Activated T-cell treated with anti-CD3 and anti-CD28 coated beads for 4 hours (primary cell): ENCODE measurements at regions not wholly inside any gene's neighbourhood (a gene's known extent, or its start where the extent isn't known, plus 50 kb on each side); places are given as distances from the start of the nearest gene placed in this dataset.

Experiments
- DNase-seq: peaks from one replicate; pipeline ENCODE4 v3.0.0-alpha.2; 2020

DNA sequence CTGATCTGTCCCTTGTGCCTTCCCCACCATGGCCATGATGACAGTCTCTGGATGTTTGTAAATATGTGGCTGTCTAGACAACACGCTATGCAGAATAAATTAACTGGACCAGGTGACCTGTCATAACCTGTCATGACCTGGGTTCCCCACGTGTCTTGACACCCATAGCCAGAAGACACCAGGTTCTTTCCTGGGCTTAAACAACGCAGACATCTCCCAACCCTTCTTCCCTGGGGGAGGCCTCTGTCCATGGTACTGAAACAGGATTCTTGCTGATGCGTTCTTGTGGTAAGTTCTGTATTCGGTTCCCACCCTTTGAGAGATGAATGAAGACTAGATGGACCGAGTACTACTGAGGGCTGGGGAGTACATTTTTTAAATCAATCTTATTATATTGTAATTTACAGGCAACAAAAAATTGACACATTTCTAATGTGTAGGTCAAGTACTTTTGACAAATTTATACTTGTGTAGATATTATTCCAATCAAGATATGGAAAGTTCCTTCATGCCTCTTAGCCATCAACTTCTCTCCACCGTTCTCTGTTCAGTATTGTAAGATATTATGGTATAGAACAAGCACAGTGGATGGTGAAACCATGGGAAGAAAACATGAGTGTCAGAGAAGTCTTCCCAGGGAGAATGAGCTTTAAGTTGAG is 738.8 kb downstream of the PTPRU start:
- DNase-seq: no peak

DNA sequence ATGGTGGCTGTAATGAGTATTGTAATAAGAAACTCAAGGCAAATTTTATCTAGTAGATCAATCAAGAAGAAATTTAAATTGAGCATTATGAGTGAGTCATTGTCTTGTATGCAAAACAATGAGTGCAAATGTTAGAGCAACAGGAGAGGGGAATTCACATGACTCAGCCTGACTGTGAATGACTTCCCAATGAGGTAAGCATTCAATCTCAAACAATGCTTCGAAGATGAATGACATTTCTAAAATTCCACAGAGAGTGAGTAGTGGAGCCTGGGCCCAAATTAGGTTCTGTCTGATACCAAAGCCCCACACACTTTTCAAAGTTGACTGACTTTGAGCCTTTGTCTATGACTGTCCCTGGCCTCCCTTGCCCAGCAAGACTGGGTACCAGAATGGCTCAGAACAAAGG is 738.0 kb downstream of the PTPRU start:
- DNase-seq: no peak

DNA sequence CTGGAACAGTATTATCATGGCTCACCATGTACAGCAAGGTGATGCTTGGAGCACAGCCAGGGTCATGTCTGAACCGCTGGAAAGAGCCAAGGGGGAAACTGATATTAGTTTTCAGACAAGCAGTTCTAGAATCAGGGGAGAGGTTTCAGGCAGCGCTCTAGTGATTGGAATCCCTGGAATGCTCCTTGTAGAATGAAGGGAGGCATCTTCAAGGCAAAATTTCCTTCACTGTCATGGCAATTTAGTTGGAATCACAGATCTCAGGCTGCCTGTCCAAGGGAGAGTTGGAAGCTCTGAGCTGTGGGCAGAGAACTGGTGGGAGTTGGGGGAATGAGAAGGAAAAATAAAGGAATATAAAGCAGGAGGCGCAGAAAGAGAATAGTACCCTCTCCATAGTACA is 737.1 kb downstream of the PTPRU start:
- no peak for DNase-seq

DNA sequence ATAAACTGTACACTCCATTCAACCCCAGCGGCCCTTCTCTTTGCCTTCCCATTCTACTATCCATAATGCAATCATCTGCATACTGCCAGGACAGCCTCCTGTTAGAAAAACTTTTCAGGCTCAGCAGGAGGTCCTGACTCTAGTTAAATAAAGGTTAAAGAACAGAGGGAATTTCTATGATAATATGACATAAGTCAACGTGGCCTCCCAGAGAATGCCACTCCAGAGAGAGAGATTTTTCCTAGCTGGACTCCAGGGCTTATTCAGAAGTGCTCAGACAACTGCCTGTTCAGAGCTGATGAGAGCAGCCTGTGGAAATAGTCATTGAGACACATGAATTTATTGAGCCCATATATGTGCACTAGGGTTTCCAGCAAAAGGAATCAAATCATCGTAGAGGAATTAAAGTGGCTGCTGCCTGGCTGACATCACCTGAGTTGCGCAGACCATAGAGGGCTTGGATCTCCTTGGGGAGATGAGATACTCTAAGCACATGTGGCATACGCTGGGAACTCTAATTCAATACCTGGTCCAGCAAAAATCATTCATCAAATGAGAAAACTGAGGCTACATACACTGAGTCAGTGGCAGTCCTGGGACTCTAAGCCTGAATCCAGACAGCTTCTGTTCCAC is 736.2 kb downstream of the PTPRU start:
- DNase-seq: no peak

DNA sequence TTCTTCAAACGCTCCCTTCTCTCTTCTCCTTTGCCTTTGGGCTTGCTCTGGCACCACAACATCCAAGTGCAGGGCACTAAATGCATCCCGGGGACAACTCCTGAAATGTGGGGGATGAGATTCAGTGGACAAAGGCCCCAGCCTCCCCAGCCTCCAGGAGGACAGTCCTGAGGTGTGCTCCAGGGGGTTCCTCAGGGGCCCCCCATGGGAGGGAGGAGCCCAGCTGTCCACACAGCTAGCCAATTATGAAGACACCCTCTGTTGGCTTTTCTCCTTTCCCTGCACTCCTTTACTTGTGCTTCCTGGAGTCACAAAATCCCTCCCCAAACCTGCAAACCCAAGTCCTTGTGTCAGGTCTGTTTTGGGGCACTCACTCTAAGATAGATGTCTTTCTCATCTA is 735.4 kb downstream of the PTPRU start:
- DNase-seq: no peak

DNA sequence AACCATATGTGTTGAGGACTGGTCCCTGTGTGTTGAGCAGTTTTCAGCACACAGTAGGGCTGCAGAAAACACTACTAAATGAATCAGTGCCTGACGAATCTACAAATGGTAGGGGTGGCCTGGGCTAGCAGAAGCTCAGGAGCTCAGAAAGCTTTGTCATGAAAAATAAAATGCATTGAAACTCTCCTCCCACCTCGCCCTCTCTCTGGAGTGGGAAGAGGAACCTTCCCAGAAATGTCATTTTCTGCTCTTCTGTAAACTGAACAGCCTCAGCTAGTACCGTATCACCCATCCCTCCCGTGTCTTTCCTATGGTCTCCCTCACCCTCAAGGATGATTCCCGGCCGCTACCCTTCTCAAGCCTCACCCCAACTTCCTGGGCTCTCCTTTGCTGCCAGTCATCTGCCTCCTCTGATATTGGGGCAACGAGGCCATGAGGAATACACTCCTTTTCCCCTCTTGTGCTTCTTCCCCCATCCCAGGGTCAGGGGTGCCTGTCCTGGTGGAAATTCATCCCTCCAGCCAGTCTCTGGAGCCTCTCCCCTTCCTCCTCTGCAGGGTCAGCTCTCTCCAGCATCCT is 734.5 kb downstream of the PTPRU start:
- no peak for DNase-seq

DNA sequence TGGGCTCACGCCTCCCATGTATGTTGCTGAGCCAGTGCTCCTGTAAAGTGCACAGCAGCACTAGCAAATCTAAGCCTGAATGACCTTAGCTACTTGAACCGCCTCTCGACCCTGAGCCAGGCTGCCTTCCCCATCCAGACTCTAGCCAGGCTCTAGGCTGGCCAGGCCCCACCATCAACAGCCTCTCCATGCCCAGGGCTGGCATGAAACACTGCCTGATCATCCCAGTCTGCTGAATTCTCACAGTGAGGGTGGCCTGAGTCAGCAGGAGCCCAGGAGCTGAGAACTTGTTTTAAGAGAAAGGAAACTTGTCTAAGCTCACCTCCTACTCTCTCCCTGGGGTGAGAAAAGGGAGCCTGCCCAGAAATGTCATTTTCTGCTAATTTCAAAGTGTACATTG is 733.3 kb downstream of the PTPRU start:
- no peak for DNase-seq

DNA sequence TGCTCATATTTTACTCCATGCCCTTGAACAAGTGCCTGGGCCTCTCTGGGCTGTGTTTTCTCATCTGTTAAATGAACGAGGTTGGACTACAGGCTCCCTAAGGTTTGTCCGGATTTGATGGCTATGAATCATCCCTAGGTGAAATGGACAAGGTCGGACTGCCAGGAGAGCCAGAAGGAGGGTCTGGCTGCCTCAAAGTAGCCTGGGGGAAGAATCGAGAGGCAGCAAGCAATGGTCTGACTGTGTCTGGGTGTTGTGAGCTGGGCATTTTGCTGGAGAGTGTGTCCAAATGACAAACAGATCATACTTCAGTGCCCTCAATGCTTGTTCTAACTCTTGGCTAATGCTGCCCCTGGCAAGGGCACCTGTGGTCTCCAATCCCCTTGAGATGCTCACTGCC is 730.9 kb downstream of the PTPRU start:
- no peak for DNase-seq

DNA sequence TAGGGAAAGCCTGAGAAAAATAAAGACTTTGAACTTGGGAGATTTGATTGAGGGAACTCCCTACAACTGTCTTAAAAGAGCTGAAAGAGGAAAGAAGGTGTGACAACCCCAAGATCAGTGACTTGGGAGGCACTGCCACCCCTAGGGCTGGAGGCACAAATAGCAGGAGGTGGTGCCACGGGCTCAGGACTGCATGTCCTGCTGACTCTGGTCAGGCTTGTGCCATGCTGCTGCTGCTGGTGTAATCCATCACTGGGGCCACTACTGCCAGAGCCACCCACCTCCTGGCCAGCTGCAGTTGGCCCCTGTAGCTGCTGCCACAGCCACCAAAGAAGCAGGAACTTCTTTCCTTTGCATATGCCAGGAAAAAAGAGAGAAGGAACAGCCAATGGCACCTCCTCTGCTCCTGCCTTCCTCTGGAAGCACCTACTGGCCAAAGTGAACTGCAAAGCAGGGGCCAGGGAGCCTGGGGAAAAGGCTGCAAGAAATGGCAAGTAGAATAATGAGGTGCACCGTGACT is 730.3 kb downstream of the PTPRU start:
- DNase-seq: no peak

DNA sequence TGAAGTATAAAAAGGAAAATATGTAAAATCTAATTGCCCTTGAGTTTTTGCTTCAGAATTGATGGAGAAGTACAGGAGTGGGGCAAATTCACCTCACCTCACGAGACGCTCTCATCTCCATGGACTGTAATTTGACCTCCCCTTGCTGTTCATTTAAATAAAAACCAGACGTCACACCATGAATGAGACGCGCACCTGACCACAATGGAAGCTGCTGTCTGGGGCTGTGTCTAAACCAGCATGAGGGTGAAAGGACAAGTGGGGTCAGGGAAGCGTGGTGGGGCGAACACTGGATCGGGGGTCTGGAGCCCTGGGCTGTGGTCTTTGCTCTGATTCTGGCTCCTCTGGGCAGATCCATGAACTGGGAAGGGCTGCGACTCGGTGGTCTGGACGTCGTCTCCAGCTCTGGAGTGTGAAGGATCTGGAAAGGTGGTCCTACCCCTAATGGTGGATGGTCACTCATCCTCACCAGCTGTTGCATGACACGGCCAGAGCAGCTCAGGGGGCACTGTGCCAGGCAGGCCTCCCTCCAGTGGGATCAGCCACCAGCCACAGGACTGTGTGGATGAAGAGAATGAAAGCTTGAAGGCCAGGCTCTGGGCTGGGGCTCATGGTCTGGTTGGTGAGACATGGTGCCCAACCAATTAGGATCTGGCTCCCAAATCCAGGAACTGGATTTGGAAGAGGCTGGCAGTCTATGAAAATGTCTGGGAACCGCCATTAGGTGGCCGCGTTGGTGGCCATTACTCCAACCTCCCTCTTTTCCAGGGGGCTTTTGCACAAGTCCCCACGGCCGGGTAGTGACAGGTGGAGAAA is 728.6 kb downstream of the PTPRU start:
- no peak for DNase-seq

DNA sequence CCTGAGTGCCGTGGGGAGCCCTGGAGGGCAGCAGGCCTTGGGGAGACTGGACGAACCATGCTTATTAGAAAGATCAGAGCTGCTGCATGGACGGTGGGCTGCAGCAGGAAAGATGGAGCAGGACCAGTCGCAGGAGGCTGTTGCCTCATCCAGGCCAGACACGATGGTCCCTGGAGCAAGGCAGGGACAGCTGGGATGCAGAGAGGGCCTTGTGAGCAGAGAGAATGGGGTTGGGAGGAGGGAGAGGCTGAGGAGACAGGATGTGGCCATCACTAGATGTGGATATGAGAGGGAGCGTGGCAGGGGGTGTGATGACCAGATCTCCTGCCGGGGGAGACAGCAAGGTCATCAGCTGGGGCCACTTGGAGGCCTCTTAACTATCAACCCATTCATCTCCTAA is 727.6 kb downstream of the PTPRU start:
- no peak for DNase-seq

DNA sequence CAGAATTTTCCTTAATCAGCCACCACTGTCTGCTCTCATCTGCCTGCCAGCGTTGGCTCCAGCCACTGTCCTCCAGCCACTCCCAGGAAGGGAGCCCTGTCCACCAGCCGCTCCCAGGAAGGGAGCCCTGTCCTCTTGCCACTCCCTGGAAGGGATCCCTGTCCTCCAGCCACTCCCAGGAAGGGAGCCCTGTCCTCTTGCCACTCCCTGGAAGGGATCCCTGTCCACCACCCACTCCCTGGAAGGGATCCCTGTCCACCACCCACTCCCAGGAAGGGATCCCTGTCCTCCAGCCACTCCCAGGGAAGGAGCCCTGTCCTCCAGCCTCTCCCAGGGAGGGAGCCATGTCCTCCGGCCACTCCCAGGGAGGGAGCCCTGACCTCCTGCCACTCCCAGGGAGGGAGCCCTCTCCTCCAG is 726.5 kb downstream of the PTPRU start:
- no peak for DNase-seq

DNA sequence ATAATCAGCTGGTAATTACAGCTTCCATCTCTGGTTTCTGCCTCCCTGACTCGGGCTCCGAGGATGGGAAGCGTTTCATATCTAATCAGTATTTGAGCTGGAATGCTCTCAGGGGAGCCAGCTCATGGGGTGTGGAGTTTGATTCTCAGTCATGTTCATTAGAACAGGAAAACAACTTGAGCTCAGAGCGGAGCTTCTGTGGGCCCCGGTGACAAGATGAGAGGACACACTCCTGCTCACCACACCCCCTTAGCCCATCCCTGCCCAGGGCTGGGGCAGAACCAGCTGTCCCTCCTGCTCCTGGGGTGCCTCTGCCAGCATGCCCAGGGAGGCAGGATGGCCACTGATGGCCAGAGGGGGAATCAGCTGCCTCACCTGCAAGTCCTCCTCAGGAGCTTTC is 726.0 kb downstream of the PTPRU start:
- no peak for DNase-seq

DNA sequence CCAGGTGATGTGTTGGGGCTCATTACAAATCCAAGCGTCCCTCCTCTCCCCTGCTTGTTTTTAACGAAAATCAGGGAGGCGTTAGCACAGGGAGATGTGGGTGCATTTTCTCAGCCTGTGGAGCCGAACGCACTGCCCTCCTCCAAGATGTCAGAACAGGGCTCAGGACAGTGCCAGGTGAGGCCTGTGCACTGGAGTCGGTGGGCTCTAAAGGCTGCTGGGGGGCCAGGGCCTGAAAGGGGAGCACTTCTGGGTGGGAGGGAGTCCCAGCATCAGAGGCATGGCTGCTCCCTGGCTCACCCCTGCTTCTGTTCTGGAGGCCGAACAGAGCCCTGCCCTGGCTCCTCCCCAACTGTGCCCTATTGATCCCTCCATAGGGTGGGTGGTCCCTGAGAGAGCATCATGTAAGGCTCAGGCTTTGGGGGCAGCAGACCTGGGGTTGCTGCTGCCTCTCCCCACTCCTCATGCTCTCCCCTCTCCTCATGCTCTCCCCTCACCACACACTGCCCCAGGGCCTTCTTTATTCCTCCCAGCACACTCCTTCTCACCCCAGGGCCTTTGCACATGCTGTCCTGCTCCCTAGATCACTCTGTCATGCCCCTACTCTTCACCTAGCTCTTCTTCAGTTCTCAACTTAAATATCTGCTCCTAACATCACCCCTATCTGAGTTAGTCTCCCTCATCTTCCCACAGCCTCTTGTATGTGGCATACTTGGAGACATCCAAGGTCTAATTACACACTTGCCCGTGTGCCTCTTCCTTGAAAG is 725.2 kb downstream of the PTPRU start:
- no peak for DNase-seq

DNA sequence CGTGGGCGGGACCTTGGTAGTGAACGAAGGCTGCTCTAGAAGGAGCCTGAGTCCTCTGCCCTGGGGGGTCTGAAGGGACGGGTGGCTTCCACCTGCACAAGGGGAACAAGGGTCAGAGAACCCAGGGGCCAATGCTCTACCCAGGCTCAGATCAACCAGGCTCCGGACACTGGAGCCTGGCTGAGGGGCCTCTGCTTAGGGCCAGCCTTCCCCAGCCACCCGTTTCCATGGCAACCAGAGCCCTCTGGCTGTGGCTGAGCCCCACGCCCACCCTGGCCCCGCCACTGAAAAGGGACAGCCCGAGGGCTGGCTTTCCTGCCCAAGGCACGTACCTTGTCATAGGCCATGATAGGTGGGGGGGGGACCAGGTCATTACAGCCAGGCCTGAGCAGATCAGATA is 724.6 kb downstream of the PTPRU start:
- DNase-seq: no peak

DNA sequence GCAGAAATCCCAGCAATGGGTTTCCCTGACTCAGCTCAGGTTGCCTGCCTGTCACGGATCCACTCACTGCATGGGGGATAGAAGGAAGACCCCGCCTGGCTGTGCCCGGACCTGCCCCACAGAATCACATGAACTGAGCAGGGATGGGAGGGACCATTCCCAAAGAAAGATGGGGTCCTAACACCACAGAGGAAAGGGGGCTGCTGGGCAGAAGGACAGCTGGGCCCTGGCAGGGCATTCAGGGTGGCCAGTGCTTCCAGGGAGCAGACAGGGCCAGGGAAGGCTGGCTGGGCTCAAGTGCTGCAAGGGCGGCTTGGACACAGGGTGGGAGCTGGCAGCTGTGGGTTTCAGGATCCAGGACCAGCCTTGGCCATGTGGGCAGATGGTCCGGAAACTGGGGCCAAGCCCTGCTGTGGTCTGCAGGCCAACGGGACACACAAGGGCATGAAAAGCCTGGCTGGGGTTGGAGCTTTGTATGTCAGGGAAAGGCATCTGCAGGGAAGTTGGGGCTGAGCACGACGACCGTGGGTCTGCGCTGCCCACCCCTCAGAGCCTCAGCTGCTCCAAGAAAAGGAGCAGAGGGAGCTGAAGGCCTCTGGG is 723.9 kb downstream of the PTPRU start:
- DNase-seq: no peak

DNA sequence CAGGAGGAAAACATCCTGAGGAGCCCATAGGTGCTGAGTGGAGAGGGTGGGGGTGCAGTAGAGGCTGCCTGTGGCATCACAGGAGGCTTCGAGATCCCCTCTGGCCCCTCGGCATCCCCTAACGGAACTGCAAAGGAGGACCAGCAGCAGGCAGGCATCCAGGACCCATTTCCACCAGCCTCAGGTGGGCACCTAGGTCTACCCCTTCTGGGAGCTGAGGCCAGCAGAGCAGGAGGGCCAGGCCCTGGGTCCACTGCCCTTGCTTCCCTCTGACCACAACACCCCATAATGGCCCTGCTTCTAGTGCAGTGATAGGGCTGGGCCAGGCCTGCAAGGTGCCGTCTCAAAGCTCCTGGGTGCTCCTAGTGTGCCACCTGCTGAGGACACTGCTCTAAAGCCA is 723.0 kb downstream of the PTPRU start:
- DNase-seq: no peak

DNA sequence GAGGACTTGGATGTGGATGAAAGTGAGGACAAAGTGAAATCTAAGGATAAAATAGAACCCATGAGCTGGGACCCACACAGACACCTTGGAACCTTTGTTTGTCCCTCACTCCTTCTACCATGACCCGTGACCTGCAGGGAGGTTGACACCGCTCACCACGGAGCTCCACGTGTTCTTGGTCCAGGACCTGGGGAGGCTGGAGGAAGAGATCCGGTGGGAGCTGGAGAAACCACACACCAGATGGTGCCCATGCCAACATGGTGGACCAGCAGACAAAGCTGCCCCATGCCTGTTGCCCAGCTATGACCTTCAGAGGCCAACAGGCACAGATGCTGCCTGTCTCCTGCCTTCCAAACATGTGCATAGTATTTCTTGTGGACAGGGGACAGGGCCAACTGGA is 721.9 kb downstream of the PTPRU start:
- no peak for DNase-seq

DNA sequence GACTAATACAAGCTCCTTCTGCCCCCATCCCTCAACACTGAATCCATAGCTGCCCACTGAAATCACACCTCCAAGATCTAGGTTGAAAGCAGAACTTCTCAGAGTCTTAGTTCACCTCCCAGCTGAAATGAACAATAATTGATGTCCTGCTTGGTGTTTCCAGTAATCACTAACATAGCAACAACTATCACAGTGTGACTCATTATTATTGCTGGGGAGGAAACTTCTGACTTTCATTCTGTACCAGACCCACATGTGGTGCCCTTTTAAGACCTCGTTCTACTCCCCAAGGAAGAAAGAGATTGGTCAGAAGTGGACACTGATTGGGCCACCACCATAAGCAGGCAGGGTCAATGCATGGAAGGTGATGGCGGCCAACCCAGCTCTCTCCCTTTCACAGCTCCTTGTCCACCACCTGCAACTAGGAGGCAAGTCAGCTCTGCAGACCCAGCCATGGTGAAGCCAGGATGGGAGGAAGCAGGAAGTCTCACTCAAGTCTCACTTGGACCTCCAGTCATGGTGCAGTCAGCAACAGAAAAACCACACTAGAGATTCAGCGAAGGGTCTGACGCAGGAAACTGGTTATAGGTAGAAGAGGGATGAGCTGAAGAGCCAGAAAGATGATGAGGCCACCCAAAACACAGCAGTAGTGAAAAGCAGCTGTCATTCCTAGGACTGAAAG is 720.2 kb downstream of the PTPRU start:
- DNase-seq: no peak

DNA sequence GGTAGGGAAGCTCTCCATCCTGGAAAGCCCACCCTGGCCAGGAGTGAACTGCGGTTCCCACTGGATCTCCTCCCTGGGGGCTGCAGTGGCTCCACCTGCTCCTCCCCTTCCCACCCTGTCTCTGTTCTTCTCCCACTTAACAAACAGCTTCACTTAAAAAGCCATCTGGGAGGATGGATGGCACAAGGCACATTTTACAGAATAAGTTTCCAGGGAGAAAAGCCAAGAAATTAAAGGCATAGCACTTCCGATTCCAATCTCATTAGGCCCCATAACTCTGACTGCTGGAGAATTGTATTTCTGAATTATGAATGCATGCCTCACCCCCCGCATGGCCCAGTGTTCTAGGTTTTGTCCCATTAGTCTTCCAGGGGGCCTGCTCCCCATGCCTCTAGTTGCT is 718.3 kb downstream of the PTPRU start:
- no peak for DNase-seq

DNA sequence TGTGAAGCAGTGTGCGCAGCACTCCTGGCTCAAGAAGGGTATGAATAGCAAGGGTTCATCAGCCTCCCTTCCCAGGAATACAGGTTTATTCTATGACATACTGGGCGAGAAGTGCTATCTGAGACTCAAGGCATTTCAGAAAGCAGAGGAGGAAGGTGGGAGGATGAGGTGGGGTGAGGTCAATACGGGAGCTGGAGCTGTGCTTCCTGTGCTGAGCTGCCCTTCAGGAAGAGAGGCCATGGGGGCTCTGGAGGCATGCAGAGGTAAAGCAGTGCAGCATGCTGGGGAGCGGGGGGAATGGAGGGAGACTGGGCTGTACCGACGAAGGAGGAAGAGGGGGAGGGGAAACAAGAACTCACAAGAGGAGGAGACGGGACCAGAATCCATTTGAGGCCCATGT is 717.6 kb downstream of the PTPRU start:
- no peak for DNase-seq

DNA sequence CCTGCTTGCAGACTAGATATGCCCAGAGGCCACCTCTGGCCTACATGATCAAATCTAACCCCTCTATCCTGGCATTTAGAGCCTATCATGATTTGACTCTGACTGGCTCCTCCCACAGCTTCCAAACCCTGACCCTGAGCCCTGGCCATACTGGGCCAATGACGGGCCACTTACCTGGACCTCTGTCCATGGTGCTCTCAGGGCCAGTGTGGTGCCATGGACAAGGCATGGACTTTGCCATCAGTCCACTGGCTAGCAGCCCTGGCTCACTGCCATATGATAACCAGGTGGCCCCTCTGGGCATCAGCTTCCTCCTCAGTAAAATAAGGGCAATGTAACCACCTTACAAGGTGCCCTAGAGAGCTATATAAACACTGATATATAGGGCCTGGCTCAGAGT is 713.4 kb downstream of the PTPRU start:
- no peak for DNase-seq
